ENCODE measurements at regions not wholly inside any gene's neighbourhood (a gene's known extent, or its start where the extent isn't known, plus 50 kb on each side); places are given as distances from the start of the nearest gene placed in this dataset.

GRCh38 chr14:25521616-25522015 is 471.7 kb upstream of the STXBP6 start:
- peaks cover 0 to 2% (median 0%) of the 10 kb centered on the region in 3 donors for H3K27me3 ChIP-seq (ENCODE audit: insufficient read depth in 3 of 3, low read length in 2 of 3)
- 29 to 54% (median 40%) methylated on average over 2 of the region's 2 CpGs for WGBS, 3 donors
- no peaks in the 10 kb centered on the region for H3K4me1 ChIP-seq
- H3K27ac ChIP-seq, result no peak overlapping the region
- TF ChIP-seq CTCF (IDR thresholded peaks at IDR 0.05), result no peak
- H3K36me3 ChIP-seq (ENCODE audit: insufficient read depth in 1 of 2, low read depth in 1 of 2), result no peaks in the 10 kb centered on the region
- ATAC-seq (no peak), DNase-seq (no peak)
- intact Hi-C loops (cut with DNase I), result no loop called here
- no peak overlapping the region for H3K4me3 ChIP-seq
- H3K9me3 ChIP-seq, result no peaks in the 10 kb centered on the region

DNA sequence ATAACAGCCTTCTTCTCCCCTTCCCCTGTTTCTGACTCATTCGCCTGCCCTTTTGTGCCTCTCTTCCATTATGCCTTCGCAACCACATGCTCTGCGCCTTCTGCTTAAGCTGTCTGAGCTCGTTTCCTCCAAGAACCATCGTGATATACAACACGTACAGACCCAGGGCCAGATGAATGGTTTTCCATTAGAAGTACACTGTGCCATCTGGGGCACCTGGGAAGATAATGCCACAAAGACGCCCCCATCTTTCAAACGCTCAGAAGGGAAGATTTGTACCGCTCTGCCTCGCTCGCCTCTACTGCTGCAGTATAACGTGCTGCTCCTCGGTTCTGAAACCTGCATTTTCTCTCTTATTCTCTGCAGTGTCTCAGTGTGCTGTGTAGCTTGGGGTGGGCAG is 470.9 kb upstream of the STXBP6 start:
- no peak for ATAC-seq
- H3K4me3 ChIP-seq, result no peak overlapping the region
- DNase-seq, result no peak
- H3K9me3 ChIP-seq, result no peaks in the 10 kb centered on the region
- 85 to 87% (median 86%) methylated on average over 13 of the region's 13 CpGs for WGBS, 3 donors
- no peaks in the 10 kb centered on the region for H3K4me1 ChIP-seq
- no peak overlapping the region for H3K27ac ChIP-seq
- no peaks in the 10 kb centered on the region for H3K36me3 ChIP-seq (ENCODE audit: insufficient read depth in 1 of 2, low read depth in 1 of 2)
- peaks cover 0 to 2% (median 0%) of the 10 kb centered on the region in 3 donors for H3K27me3 ChIP-seq (ENCODE audit: insufficient read depth in 3 of 3, low read length in 2 of 3)
- no peak for TF ChIP-seq CTCF (IDR thresholded peaks at IDR 0.05)
- intact Hi-C loops (cut with DNase I), result no loop called here

- no peak for TF ChIP-seq CTCF (IDR thresholded peaks at IDR 0.05)
- ATAC-seq, result no peak
Measured at GRCh38 chr14:25518364-25518763, 468.4 kb upstream of the STXBP6 start.

DNA sequence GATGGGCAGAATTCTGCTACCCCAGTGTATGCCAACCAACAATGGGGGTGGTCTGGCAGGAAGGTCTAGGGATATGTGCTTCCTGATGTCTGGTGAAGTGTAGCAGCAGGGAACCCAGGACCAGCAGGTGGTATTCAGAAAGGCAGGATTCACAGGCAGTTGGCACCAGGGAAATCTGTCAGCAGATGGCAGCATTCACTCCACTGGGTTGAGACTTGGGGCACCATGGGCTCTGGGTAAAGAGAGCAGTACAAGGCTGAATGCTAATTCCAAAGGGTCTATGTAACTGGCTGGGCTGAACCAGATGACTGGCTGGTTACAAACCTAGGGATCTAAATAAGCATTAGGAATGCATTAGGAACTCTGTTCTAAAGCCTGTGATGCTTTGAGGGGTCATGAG is 466.9 kb upstream of the STXBP6 start:
- no peaks in the 10 kb centered on the region for H3K4me1 ChIP-seq
- no peak for ATAC-seq
- H3K4me3 ChIP-seq, result no peak overlapping the region
- no peak for DNase-seq
- H3K27me3 ChIP-seq (ENCODE audit: insufficient read depth in 3 of 3, low read length in 2 of 3), result peaks cover 0 to 2% (median 0%) of the 10 kb centered on the region in 3 donors
- H3K27ac ChIP-seq, result no peak overlapping the region
- intact Hi-C loops (cut with DNase I), result no loop called here
- H3K9me3 ChIP-seq, result no peaks in the 10 kb centered on the region
- H3K36me3 ChIP-seq (ENCODE audit: insufficient read depth in 1 of 2, low read depth in 1 of 2), result no peaks in the 10 kb centered on the region
- no peak for TF ChIP-seq CTCF (IDR thresholded peaks at IDR 0.05)

More at GRCh38 chr14:25518364-25518763, 468.4 kb upstream of the STXBP6 start:
- Histone ChIP-seq H3K4me3 (no peak overlapping the region), H3K36me3 (ENCODE audit: insufficient read depth in 1 of 2, low read depth in 1 of 2) (no peaks in the 10 kb centered on the region), H3K27ac (no peak overlapping the region), H3K27me3 (ENCODE audit: insufficient read depth in 3 of 3, low read length in 2 of 3) (peaks cover 0 to 2% (median 0%) of the 10 kb centered on the region in 3 donors), H3K9me3 (no peaks in the 10 kb centered on the region), H3K4me1 (no peaks in the 10 kb centered on the region)
- intact Hi-C loops (cut with DNase I), result no loop called here
- no peak for DNase-seq

- H3K27ac ChIP-seq, result no peak overlapping the region
- H3K4me1 ChIP-seq, result no peaks in the 10 kb centered on the region
- 87 to 88% (median 87%) methylated on average over 2 of the region's 2 CpGs for WGBS, 3 donors
- H3K4me3 ChIP-seq, result no peak overlapping the region
- no peaks in the 10 kb centered on the region for H3K27me3 ChIP-seq (ENCODE audit: insufficient read depth in 3 of 3, low read length in 2 of 3)
- DNase-seq (no peak), ATAC-seq (no peak)
- no peak for TF ChIP-seq CTCF (IDR thresholded peaks at IDR 0.05)
- intact Hi-C loops (cut with DNase I), result no loop called here
- no peaks in the 10 kb centered on the region for H3K9me3 ChIP-seq
- no peaks in the 10 kb centered on the region for H3K36me3 ChIP-seq (ENCODE audit: insufficient read depth in 1 of 2, low read depth in 1 of 2)
Measured at GRCh38 chr14:25508845-25509244, 458.9 kb upstream of the STXBP6 start.
